ENCODE measurements at regions not wholly inside any gene's neighbourhood (a gene's known extent, or its start where the extent isn't known, plus 50 kb on each side); places are given as distances from the start of the nearest gene placed in this dataset.

- 54% methylated on average over 4 of the region's 4 CpGs for WGBS (ENCODE audit: insufficient coverage, low coverage, low lambda C conversion rate, missing lambda C conversion rate)
- TF ChIP-seq CTCF (IDR thresholded peaks at IDR 0.05): no peak
- TF ChIP-seq POLR2A (IDR thresholded peaks at IDR 0.05): no peak
- ATAC-seq (no peak), DNase-seq (no peak)
- H3K4me1 ChIP-seq: no peaks in the 10 kb centered on the region
- H3K27ac ChIP-seq: no peak overlapping the region
- no peaks in the 10 kb centered on the region for H3K9me3 ChIP-seq
- H3K36me3 ChIP-seq: peaks cover 0 to 2% (median 0%) of the 10 kb centered on the region in 4 donors
- intact Hi-C loops (cut with DNase I): no loop called here
- H3K4me3 ChIP-seq: no peak overlapping the region
- H3K27me3 ChIP-seq: no peaks in the 10 kb centered on the region
These were observed 343.0 kb upstream of the DYNLRB2 start for GRCh38 chr16:80197741-80198201.

GRCh38 chr16:80191928-80192327 lies 348.9 kb upstream of the DYNLRB2 start:
- no peaks in the 10 kb centered on the region for H3K9me3 ChIP-seq
- 56% methylated on average over 3 of the region's 3 CpGs for WGBS (ENCODE audit: insufficient coverage, low coverage, low lambda C conversion rate, missing lambda C conversion rate)
- TF ChIP-seq CTCF (IDR thresholded peaks at IDR 0.05): no peak
- TF ChIP-seq POLR2A (IDR thresholded peaks at IDR 0.05): no peak
- no peaks in the 10 kb centered on the region for H3K4me1 ChIP-seq
- ATAC-seq: no peak
- H3K27me3 ChIP-seq: no peaks in the 10 kb centered on the region
- H3K27ac ChIP-seq: no peak overlapping the region
- no peak overlapping the region for H3K4me3 ChIP-seq
- no peak for DNase-seq
- intact Hi-C loops (cut with DNase I): no loop called here
- peaks cover 0 to 2% (median 0%) of the 10 kb centered on the region in 4 donors for H3K36me3 ChIP-seq

- Histone ChIP-seq H3K27me3 (no peaks in the 10 kb centered on the region), H3K36me3 (no peaks in the 10 kb centered on the region), H3K9me3 (no peaks in the 10 kb centered on the region), H3K27ac (no peak overlapping the region), H3K4me1 (no peaks in the 10 kb centered on the region), H3K4me3 (no peak overlapping the region)
- WGBS (ENCODE audit: insufficient coverage, low coverage, low lambda C conversion rate, missing lambda C conversion rate): 65% methylated on average over 7 of the region's 7 CpGs
- DNase-seq: no peak
- intact Hi-C loops (cut with DNase I): no loop called here
- no peak for ATAC-seq
- no peak for TF ChIP-seq CTCF (IDR thresholded peaks at IDR 0.05)
- TF ChIP-seq POLR2A (IDR thresholded peaks at IDR 0.05): no peak
These were observed 351.2 kb upstream of the DYNLRB2 start for GRCh38 chr16:80189476-80190175.

- ATAC-seq (no peak), DNase-seq (no peak)
- Histone ChIP-seq H3K36me3 (no peaks in the 10 kb centered on the region), H3K4me1 (no peaks in the 10 kb centered on the region), H3K4me3 (no peak overlapping the region), H3K27me3 (no peaks in the 10 kb centered on the region), H3K9me3 (no peaks in the 10 kb centered on the region), H3K27ac (no peak overlapping the region)
- WGBS (ENCODE audit: insufficient coverage, low coverage, low lambda C conversion rate, missing lambda C conversion rate): 42% methylated on average over 1 of the region's 1 CpG
- intact Hi-C loops (cut with DNase I): no loop called here
- TF ChIP-seq CTCF (IDR thresholded peaks at IDR 0.05) (no peak), POLR2A (IDR thresholded peaks at IDR 0.05) (no peak)
These were observed 364.7 kb upstream of the DYNLRB2 start for GRCh38 chr16:80176114-80176513.

All from right lobe of liver (tissue), 6 donors.